ENCODE measurements at regions not wholly inside any gene's neighbourhood (a gene's known extent, or its start where the extent isn't known, plus 50 kb on each side); places are given as distances from the start of the nearest gene placed in this dataset.

DNA sequence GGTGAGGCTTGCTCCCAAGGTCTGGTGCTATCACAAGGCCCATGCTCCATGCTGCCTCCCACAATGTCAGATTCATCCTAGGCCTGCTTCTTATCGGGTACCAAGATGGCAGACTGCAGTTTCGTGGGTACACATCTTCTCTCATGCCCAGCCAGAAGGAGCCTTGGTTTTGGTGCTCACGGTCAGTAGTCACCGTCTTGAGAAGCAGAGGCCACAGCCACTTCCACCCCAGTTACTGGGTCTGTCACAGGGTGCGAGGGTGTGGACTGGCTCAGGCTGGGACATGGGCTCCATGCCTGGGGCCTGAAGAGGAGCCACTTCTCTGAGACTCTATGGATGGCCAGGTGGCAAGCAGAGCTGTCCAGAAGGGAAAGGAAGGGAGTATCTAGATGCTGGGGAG, 178.8 kb upstream of the HS6ST1 start:
- TF ChIP-seq, protein P1, sequence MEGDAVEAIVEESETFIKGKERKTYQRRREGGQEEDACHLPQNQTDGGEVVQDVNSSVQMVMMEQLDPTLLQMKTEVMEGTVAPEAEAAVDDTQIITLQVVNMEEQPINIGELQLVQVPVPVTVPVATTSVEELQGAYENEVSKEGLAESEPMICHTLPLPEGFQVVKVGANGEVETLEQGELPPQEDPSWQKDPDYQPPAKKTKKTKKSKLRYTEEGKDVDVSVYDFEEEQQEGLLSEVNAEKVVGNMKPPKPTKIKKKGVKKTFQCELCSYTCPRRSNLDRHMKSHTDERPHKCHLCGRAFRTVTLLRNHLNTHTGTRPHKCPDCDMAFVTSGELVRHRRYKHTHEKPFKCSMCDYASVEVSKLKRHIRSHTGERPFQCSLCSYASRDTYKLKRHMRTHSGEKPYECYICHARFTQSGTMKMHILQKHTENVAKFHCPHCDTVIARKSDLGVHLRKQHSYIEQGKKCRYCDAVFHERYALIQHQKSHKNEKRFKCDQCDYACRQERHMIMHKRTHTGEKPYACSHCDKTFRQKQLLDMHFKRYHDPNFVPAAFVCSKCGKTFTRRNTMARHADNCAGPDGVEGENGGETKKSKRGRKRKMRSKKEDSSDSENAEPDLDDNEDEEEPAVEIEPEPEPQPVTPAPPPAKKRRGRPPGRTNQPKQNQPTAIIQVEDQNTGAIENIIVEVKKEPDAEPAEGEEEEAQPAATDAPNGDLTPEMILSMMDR (conservative IDR thresholded peaks at IDR 0.05; ENCODE audit: low read depth, low read length), result no peak
- no peak overlapping the region for H3K4me3 ChIP-seq (ENCODE audit: low read depth, low read length)
- DNase-seq (ENCODE audit: low read depth), result no peak

DNA sequence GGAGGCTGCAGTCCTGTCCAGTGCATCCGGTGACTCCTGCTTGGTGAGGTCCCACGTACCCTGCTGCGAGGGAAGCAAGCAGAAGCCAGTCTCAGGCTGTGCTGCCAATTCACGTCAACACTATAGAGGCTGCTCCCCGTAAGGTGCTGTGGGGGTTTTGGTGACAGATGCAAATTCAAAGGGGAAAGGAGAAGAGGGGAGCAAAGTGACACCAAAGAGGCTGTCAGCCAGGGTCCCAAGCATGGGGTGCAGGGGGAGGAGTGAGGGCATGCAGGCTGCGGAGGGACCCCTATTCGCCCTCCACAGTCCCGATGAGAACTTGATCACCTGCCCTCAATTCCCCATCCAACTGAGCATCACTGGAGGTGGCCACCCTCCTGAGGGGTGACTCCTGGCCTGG, 179.4 kb upstream of the HS6ST1 start:
- no peak overlapping the region for H3K4me3 ChIP-seq (ENCODE audit: low read depth, low read length)
- no peak for DNase-seq (ENCODE audit: low read depth)
- TF ChIP-seq, protein P1 (conservative IDR thresholded peaks at IDR 0.05; ENCODE audit: low read depth, low read length), result no peak

DNA sequence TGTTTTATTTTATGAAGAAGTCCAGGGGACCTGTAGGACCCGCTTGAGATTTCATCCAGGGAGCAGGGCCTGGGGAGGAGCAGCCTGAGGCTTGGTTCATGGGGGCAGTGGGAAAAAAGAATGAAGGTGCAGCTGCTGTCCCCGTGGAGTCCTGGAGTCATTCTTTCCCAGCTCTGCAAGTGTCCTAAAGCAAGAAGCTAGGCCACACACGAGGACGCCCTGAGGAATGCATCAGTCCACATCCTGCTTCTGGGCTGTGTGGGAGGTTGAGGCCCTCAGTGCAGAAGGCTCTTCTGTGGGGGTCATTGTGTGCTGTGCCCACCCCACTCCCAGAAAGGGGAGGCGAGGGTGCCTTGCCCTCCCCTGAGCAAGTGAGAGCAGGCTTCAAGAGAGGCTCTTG, 179.9 kb upstream of the HS6ST1 start:
- TF ChIP-seq, protein P1 (conservative IDR thresholded peaks at IDR 0.05; ENCODE audit: low read depth, low read length), result no peak
- DNase-seq (ENCODE audit: low read depth), result no peak
- no peak overlapping the region for H3K4me3 ChIP-seq (ENCODE audit: low read depth, low read length)

DNA sequence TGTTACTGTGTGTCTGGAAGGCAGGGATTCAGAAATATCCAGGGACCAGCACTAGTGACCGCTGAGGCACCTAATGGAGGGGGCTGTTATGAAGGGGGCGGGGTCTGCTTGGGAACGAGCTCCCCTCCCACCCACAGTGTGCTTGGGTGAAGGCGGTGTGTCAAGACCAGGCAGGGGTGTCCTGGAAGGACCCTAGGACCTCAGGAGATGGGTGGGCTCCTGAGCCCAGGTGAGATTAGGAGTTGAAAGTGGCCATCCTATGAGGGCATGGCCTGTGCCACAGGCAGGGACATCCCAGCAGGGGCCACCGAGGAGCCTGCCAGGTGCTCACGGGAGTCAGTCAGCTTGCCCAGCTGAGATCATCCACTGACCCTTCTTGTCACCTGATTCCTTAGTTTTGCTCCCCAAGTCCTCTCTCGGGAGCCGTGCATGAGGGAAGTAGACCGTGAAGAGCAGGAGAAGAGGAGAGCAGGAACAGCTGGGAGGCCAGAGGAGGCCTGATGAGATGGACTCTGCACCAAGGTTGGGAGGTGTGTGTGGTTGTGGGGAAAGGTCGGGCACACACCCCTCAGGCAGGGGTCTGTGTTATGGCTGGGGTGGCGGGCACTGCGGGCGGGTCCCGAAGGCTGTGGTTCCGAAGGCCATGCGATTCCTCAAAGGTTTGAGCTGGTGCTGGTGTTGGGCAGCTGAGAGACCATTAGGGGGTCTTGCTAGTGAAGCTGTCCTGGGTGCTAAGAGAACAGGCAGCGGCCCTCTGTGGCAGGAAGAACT, 180.9 kb upstream of the HS6ST1 start:
- DNase-seq (ENCODE audit: low read depth), result no peak
- TF ChIP-seq, protein P1 (conservative IDR thresholded peaks at IDR 0.05; ENCODE audit: low read depth, low read length), result no peak
- H3K4me3 ChIP-seq (ENCODE audit: low read depth, low read length), result no peak overlapping the region

DNA sequence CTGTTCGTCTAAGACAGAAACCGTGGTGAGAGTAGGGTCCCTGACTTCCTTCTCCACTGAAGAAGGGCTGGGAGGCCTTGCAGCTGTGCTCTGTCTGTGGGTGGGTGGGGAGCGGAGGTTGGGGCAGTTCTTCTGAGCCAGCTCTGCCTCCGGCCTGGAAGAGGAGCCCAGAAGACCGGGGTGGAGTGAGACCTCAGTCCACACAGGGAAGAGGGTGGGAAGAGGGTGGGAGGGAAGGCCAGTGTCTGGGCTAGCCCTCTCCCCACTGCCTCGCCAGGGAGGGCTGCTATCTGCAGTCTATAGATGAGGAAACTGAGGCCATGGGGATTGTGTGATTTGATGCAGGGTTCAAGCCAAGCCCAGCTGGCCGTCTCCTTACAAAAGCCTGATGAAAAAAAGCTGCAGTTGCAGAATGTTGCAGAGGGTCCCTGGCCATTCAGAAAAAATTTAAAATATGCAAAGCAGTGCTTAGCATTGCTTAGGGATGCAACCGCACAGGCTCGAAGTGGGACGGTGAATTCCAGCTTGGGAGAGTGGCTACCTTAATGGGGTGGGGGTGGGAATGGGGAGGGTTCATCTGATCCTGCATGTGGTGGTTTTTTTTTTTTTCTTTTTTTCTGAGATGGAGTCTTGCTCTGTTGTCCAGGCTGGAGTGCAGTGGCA, 181.6 kb upstream of the HS6ST1 start:
- no peak overlapping the region for H3K4me3 ChIP-seq (ENCODE audit: low read depth, low read length)
- TF ChIP-seq, protein P1 (conservative IDR thresholded peaks at IDR 0.05; ENCODE audit: low read depth, low read length), result no peak
- DNase-seq (ENCODE audit: low read depth), result peak; percentile 11

DNA sequence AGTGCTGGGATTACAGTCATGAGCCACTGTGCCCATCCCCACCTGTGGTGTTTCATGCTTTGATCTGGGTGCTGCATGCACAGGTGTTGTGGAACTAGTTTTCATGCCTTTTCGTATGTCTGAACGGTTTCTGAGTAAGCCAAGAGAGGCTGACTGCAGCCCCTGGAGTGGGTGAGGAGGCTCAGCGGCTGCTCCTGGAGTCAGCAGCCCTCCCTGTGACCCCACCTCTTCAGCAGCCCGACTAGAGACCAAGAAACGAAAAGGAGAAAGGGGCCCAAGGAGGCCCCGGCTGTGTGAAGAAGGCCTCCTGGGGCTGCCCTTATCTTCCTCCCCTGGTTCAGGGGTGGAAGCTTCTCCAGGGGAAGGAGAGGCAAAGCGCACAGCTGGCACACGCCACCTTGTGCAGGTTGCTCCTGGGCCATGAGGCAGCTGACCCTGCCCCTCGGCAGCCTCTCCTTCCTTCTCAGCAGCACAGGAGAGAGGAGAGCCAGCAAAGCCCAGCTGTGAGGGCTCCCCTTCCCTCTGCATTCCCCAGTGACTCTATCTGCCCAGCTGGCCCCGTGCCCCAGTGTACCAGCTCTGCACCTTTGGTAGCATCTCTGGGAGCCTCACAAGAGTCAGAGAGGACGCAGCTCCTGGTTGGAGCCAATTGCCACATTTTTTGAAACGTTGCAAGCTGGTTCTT, 182.5 kb upstream of the HS6ST1 start:
- H3K4me3 ChIP-seq (ENCODE audit: low read depth, low read length), result no peak overlapping the region
- DNase-seq (ENCODE audit: low read depth), result no peak
- TF ChIP-seq, protein P1 (conservative IDR thresholded peaks at IDR 0.05; ENCODE audit: low read depth, low read length), result no peak

Measured in choroid plexus epithelial cell (primary cell).